Endothelial cell (in vitro differentiated cells): ENCODE measurements at regions not wholly inside any gene's neighbourhood (a gene's known extent, or its start where the extent isn't known, plus 50 kb on each side); places are given as distances from the start of the nearest gene placed in this dataset.

Experiments
- DNase-seq: peaks from one replicate; pipeline ENCODE4 v3.0.0; 2021; ENCODE audit warnings: low spot score
- H3K27ac Mint-ChIP-seq: one replicate; pipeline ENCODE4 v1.8.0; 2021; ENCODE audit warnings: mixed read lengths, inconsistent platforms; ENCODE audit not compliant: unreplicated experiment
- H3K27me3 Mint-ChIP-seq: one replicate; pipeline ENCODE4 v1.8.0; 2021; ENCODE audit warnings: mild to moderate bottlenecking, moderate library complexity, mixed read lengths, inconsistent platforms; ENCODE audit not compliant: unreplicated experiment
- H3K36me3 Mint-ChIP-seq: one replicate; pipeline ENCODE4 v1.8.0; 2021; ENCODE audit warnings: mild to moderate bottlenecking, low read depth, mixed read lengths, inconsistent platforms; ENCODE audit not compliant: unreplicated experiment
- H3K4me1 Mint-ChIP-seq: one replicate; pipeline ENCODE4 v1.8.0; 2021; ENCODE audit warnings: mild to moderate bottlenecking, mixed read lengths, inconsistent platforms; ENCODE audit not compliant: unreplicated experiment
- H3K4me3 Mint-ChIP-seq: one replicate; pipeline ENCODE4 v1.8.0; 2021; ENCODE audit warnings: mild to moderate bottlenecking, mixed read lengths, inconsistent platforms; ENCODE audit not compliant: unreplicated experiment
- H3K9me3 Mint-ChIP-seq: one replicate; pipeline ENCODE4 v1.8.0; 2021; ENCODE audit warnings: mixed read lengths, inconsistent platforms; ENCODE audit not compliant: unreplicated experiment
- TF ChIP-seq, protein P1 (sequence below): fragments of 200-600 bp; sonication (generic); IDR thresholded peaks from one replicate; pipeline ENCODE4 v1.5.0; 2021; ENCODE audit warnings: antibody characterized with exemption; ENCODE audit not compliant: unreplicated experiment

DNA sequence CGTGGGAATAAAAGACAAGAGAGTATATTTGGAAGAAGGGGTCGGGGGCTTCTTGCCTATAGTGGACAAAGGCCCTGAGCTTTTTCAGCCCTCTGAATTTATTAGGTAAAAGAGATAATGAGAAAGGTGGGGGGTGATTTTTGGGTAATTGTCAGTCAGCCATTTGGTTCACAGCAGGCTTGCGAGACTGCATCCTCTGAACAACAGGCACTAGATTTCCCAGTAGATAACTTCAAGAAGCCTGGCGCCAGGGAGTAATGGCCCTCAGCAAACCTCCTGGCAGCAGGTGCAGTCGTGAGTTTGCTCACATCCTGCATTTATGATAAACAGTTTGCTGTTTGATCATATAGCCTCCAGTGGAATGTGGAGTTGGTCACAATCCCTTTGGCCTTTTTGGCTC lies 609.0 kb downstream of the DHX35 start:
- no peaks in the 10 kb centered on the region for H3K36me3 Mint-ChIP-seq
- no peaks in the 10 kb centered on the region for H3K4me1 Mint-ChIP-seq
- H3K4me3 Mint-ChIP-seq, result no peak overlapping the region
- no peak for DNase-seq
- H3K9me3 Mint-ChIP-seq, result no peaks in the 10 kb centered on the region
- TF ChIP-seq, protein P1, sequence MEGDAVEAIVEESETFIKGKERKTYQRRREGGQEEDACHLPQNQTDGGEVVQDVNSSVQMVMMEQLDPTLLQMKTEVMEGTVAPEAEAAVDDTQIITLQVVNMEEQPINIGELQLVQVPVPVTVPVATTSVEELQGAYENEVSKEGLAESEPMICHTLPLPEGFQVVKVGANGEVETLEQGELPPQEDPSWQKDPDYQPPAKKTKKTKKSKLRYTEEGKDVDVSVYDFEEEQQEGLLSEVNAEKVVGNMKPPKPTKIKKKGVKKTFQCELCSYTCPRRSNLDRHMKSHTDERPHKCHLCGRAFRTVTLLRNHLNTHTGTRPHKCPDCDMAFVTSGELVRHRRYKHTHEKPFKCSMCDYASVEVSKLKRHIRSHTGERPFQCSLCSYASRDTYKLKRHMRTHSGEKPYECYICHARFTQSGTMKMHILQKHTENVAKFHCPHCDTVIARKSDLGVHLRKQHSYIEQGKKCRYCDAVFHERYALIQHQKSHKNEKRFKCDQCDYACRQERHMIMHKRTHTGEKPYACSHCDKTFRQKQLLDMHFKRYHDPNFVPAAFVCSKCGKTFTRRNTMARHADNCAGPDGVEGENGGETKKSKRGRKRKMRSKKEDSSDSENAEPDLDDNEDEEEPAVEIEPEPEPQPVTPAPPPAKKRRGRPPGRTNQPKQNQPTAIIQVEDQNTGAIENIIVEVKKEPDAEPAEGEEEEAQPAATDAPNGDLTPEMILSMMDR, result no peak
- no peak overlapping the region for H3K27ac Mint-ChIP-seq
- no peaks in the 10 kb centered on the region for H3K27me3 Mint-ChIP-seq

DNA sequence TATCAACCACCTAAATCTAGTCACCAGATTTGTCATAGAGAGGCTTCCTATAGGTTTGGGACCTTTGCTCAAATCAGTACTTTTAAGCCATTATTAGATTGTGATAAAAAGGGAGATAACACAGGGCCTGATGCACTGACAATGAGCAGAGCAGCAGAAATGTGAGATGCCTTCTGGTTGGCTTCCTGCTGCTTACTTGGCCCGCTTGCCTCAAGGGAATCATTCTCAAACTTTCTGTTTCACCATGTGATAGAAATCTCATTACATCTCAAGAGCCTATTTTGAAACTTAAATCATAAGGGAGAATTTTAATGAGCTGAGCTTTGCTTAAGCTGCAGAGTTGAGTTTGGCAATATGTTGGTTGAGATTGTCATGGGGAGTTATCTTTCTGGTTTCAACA lies 606.0 kb downstream of the DHX35 start:
- no peak overlapping the region for H3K4me3 Mint-ChIP-seq
- H3K9me3 Mint-ChIP-seq, result no peaks in the 10 kb centered on the region
- no peak for DNase-seq
- H3K27ac Mint-ChIP-seq, result no peak overlapping the region
- TF ChIP-seq, protein P1, result no peak
- no peaks in the 10 kb centered on the region for H3K4me1 Mint-ChIP-seq
- H3K27me3 Mint-ChIP-seq, result no peaks in the 10 kb centered on the region
- H3K36me3 Mint-ChIP-seq, result no peaks in the 10 kb centered on the region

DNA sequence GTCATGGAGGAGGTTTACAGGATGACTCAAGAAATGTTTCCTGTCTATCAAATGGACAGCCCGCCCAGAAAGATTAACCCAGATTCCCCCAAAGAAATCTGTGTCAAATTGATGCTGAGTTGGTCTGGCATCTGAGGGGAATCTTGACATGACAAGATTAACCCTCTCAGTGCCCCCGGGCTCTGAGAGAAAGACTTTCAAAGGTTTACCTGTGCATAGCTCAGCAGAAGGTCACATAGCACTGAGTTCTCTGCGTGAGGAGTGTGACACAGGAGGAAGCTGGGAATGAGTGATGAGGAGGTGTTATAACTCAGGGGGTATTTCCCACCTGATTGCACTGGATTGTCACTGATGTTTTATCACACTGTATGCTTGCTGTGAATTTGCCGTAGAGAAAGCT lies 601.2 kb downstream of the DHX35 start:
- H3K9me3 Mint-ChIP-seq, result no peaks in the 10 kb centered on the region

DNA sequence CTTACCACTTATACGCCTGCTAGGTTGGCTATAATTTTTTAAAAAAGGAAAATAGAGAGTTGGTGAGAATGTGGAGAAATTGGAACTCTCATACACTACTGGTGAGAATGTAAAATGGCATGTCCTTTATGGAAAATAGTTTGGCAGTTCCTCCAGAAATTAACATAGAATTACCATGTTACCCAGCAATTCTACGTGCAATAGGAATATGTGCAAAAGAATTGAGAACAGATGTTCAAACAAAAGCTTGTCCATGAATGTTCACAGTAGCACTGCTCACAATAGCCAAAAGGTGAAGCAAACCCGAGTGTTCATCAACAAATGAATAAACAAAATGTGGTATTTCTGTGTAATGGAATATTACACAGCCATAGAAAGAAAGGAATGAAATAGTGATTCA lies 592.2 kb downstream of the DHX35 start:
- Mint-ChIP-seq H3K4me3 (no peak overlapping the region), H3K27me3 (no peaks in the 10 kb centered on the region), H3K36me3 (no peaks in the 10 kb centered on the region), H3K27ac (no peak overlapping the region), H3K9me3 (no peaks in the 10 kb centered on the region), H3K4me1 (no peaks in the 10 kb centered on the region)
- TF ChIP-seq, protein P1, result no peak
- DNase-seq, result no peak

More for the DNA sequence above, 601.2 kb downstream of the DHX35 start:
- no peaks in the 10 kb centered on the region for H3K36me3 Mint-ChIP-seq
- TF ChIP-seq, protein P1, result no peak
- H3K27me3 Mint-ChIP-seq, result no peaks in the 10 kb centered on the region
- H3K4me1 Mint-ChIP-seq, result no peaks in the 10 kb centered on the region
- no peak for DNase-seq
- no peak overlapping the region for H3K27ac Mint-ChIP-seq
- H3K4me3 Mint-ChIP-seq, result no peak overlapping the region

DNA sequence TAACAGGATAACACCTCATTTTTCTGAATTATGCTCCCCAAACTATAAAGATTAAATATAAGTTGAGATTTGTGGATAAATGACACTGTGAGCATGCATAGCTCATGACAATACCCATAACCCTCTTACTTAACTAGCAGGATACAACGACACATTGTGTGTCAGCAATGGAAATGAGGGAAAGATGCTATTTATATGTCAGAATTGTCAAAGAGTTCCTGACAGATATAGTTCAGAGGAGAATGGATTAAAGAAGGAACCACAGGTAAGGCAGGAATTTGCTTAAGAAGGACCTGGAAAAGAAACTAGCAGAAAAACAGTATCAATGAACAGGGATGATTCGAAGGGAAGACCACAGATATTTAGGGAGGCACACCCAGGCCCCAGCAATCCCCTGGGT lies 591.0 kb downstream of the DHX35 start:
- TF ChIP-seq, protein P1, result no peak
- no peaks in the 10 kb centered on the region for H3K4me1 Mint-ChIP-seq

More for the DNA sequence above, 591.0 kb downstream of the DHX35 start:
- DNase-seq, result no peak
- Mint-ChIP-seq H3K9me3 (no peaks in the 10 kb centered on the region), H3K4me3 (no peak overlapping the region), H3K36me3 (no peaks in the 10 kb centered on the region), H3K27ac (no peak overlapping the region), H3K27me3 (no peaks in the 10 kb centered on the region)
